GM12875 (cell line): ENCODE measurements at regions not wholly inside any gene's neighbourhood (a gene's known extent, or its start where the extent isn't known, plus 50 kb on each side); places are given as distances from the start of the nearest gene placed in this dataset.
A peak's percentile ranks its signal among the peaks of the same experiment; 100 is the strongest.

ENCODE experiments used
- H3K4me3 ChIP-seq: one replicate; pipeline ENCODE4 v1.5.1; 2011; ENCODE audit warnings: low read depth, low read length, control low read depth
- CTCF ChIP-seq: IDR thresholded peaks from 2 replicates; pipeline ENCODE4 v1.5.1; 2011; ENCODE audit warnings: low read depth, mild to moderate bottlenecking, control low read depth, inconsistent platforms, low read length, moderate library complexity, borderline replicate concordance; ENCODE audit not compliant: insufficient read depth

- no peak overlapping the region for H3K4me3 ChIP-seq
- TF ChIP-seq CTCF = no peak
Measured at GRCh38 chr17:77443748-77444260, 303.0 kb downstream of the SEC14L1 start.

- no peak for TF ChIP-seq CTCF
- peak overlapping the region; percentile 34 for H3K4me3 ChIP-seq
Measured at GRCh38 chr17:77444628-77444983, 303.8 kb downstream of the SEC14L1 start.

GRCh38 chr17:77444984-77445759 lies 304.4 kb downstream of the SEC14L1 start:
- no peak for TF ChIP-seq CTCF
- peak overlapping the region; percentile 34 for H3K4me3 ChIP-seq

GRCh38 chr17:77445760-77446532 lies 305.2 kb downstream of the SEC14L1 start:
- no peak for TF ChIP-seq CTCF
- H3K4me3 ChIP-seq = peak overlapping the region; percentile 35

GRCh38 chr17:77446940-77447634 lies 306.3 kb downstream of the SEC14L1 start:
- no peak for TF ChIP-seq CTCF
- H3K4me3 ChIP-seq = no peak overlapping the region

GRCh38 chr17:77449373-77449907 lies 308.7 kb downstream of the SEC14L1 start:
- H3K4me3 ChIP-seq = peak overlapping the region; percentile 78

More at GRCh38 chr17:77449373-77449907, 308.7 kb downstream of the SEC14L1 start:
- TF ChIP-seq CTCF = no peak
